Aorta (tissue), 5 donors: ENCODE measurements at regions not wholly inside any gene's neighbourhood (a gene's known extent, or its start where the extent isn't known, plus 50 kb on each side); places are given as distances from the start of the nearest gene placed in this dataset.

ENCODE experiments used
- ATAC-seq: fragments of 200-7000 bp; cut with Tn5 transposase; one replicate; pipeline ENCODE4 v1.9.1; 2022; ENCODE audit warnings: moderate library complexity; ENCODE audit not compliant: low FRiP score
- DNase-seq, 2 donors: peaks; one replicate each; pipeline ENCODE4 v3.0.0-alpha.2; 2020
- H3K27ac ChIP-seq, 2 donors: one replicate each; pipeline ENCODE4 v1.5.1; 2013; ENCODE audit warnings: low read length in 2 of 2, mild to moderate bottlenecking in 2 of 2, moderate library complexity in 2 of 2, control low read depth in 1 of 2, inconsistent platforms in 1 of 2, low read depth in 1 of 2
- H3K27me3 ChIP-seq, 2 donors: one replicate each; pipeline ENCODE4 v1.6.1; 2013; ENCODE audit warnings: control low read depth in 1 of 2, low read length in 1 of 2, mild to moderate bottlenecking in 1 of 2, moderate library complexity in 1 of 2; ENCODE audit not compliant: insufficient read depth in 2 of 2, control insufficient read depth in 1 of 2
- H3K36me3 ChIP-seq, 2 donors: one replicate each; pipeline ENCODE4 v1.6.1; 2013; ENCODE audit warnings: control low read depth in 1 of 2, low read length in 1 of 2, mild to moderate bottlenecking in 1 of 2; ENCODE audit not compliant: insufficient read depth in 2 of 2, control insufficient read depth in 1 of 2
- H3K4me1 ChIP-seq, 2 donors: one replicate each; pipeline ENCODE4 v1.6.1; 2013; ENCODE audit warnings: low read length in 2 of 2, control low read depth in 1 of 2, mild to moderate bottlenecking in 1 of 2, moderate library complexity in 1 of 2; ENCODE audit not compliant: insufficient read depth in 2 of 2, control insufficient read depth in 1 of 2
- H3K4me3 ChIP-seq, 2 donors: one replicate each; pipeline ENCODE4 v1.5.1; 2013; ENCODE audit warnings: low read length in 2 of 2, control low read depth in 1 of 2, mild to moderate bottlenecking in 1 of 2
- H3K9me3 ChIP-seq: one replicate; pipeline ENCODE4 v1.6.1; 2013; ENCODE audit warnings: mild to moderate bottlenecking, low read length; ENCODE audit not compliant: control insufficient read depth
- WGBS, 2 donors: extraction: QIAGEN DNeasy Blood & Tissue Kit; methylation state at CpG; one replicate each; pipeline ENCODE4 v1.1.7; 2013; 5-methylcytosine and 5-hydroxymethylcytosine counted together
- intact Hi-C, 2 donors: fragments of 100-400 bp; cut with DNase I; formaldehyde crosslinking; loops; one replicate each; pipeline versions ENCODE4 v1.14.2 to v1.15.0; 2022
- donor health status: healthy with polysubstance abuse.
- donor health status: Bipolar disorder and iron deficiency.
- donor health status: DM: no; HTN: no; CAD: no.
- donor health status: DM: no; HTN: no; CAD: no.
- donor health status: DM: yes; HTN: yes; CAD: no.

DNA sequence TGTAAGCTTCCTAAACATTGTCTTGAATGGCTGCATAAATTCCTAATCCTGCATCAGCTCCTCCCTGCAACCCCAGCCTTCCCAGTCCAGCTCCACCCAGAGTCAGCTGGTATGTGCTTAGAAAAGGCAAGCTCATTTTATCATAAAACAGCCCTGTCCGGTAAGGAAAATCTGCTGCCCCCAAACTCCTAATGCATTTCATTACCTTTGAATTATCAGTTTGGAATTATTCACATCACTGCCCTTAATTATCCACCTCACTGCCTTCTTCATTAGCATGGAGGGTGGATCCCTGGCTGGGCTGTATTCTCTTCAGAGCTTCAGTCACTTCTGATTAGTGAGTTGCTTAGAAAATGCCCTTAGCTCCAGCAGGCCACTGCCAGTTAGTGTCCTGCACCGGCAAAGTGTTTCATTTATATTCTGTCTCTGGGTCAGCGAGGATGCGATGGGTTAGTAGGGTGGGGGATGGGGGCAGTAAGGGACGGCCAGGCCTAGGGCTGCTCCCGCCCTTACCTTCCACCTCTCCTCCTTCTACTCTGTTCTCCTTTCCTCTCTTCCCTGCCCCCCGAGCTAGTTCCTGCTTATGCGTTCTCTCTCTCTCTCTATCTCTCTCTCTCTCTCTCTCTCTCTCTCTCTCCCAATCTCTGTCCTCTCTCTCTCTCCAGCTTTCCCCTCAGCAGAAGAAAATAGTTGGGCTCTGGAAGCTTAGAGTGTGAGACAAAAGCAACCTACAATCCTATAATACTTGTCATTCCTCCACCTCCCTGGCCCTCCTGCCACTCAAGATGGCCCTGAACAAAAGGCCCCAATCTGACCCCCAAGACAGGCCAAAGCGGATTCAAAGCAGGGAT lies 174.8 kb upstream of the KLF3 start:
- H3K4me3 ChIP-seq = no peak overlapping the region
- H3K27me3 ChIP-seq = peaks cover 0 to 1% of the 10 kb centered on the region in 2 donors
- no peaks in the 10 kb centered on the region for H3K9me3 ChIP-seq
- 74 to 82% methylated on average over 9 of the region's 9 CpGs for WGBS, 2 donors
- ATAC-seq (no peak), DNase-seq (no peak)
- no peak overlapping the region for H3K27ac ChIP-seq
- H3K36me3 ChIP-seq = no peaks in the 10 kb centered on the region
- intact Hi-C loops = no loop called here
- H3K4me1 ChIP-seq = no peaks in the 10 kb centered on the region

DNA sequence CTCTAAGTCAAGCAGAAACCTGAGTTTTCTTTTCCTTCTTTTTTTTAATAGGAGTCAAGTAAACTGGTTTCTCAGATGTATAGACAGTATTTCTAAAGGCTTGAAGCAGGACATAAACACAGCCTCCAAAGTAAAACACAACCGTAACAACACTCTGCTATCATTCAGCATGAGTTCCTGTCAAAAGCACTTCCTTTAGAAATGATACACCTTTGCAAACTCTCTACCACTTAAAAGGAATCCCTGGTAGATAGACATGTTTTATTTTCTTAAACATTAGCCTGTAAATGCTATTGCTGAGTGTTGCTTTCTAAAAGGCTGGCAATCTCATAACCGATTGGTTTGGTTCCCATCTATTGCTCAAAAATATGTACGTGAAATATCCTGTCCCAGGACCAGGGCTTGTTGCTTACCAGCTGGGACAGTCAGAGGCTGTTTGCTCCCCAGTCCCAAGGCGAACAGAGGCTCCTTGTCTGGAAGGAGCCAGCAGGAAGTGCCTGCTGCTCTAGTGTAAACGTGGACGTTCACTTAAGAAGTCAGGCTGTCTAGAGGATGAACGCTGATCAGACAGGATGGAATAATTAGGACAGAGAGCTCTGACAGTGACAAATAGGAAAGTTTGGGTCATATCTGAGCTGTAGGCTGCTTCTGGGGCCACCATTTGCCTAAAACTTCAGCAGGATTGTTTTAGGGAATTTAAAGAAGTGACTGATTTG lies 173.9 kb upstream of the KLF3 start:
- 52 to 58% methylated on average over 7 of the region's 7 CpGs for WGBS, 2 donors
- Histone ChIP-seq H3K9me3 (no peaks in the 10 kb centered on the region), H3K36me3 (no peaks in the 10 kb centered on the region), H3K4me1 (no peaks in the 10 kb centered on the region), H3K27me3 (peaks cover 0 to 1% of the 10 kb centered on the region in 2 donors), H3K4me3 (no peak overlapping the region), H3K27ac (no peak overlapping the region)
- intact Hi-C loops = no loop called here
- DNase-seq = no peak
- ATAC-seq = no peak

DNA sequence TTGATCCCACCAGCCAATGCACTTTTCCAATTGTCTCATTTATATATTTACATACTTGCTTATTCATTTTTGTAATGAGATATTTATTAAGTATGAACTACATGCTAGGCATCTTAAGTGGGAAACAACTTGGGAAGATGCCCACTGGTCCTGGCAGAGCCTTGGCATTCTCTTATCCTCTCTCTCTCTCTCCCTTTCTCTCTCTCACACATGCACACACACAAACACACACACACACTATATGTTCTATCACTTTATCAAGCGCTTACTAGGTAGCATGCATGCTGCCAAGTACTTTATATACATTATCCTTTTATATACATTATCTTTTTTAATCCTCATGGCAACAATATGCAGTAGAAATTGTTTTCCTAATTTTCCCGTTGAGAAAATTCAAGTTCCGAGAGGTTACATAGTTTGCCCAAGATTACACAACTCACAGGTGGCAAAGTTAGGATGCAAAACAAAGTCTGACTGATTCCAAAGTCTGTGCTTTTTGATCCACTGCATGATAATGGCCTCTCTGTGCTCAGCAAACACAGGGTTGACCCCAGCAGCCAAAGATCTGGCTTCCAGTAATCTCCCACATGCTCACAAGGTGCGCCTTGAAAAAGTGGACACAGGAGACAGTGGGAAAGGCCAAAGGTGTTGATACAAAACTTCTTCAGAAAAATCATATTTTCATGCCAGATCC lies 173.1 kb upstream of the KLF3 start:
- Histone ChIP-seq H3K27ac (no peak overlapping the region), H3K27me3 (peaks cover 0 to 1% of the 10 kb centered on the region in 2 donors), H3K36me3 (no peaks in the 10 kb centered on the region), H3K4me1 (no peaks in the 10 kb centered on the region), H3K4me3 (no peak overlapping the region), H3K9me3 (no peaks in the 10 kb centered on the region)
- ATAC-seq = no peak
- DNase-seq = no peak
- intact Hi-C loops = no loop called here
- WGBS, 2 donors = 86 to 91% methylated on average over 4 of the region's 4 CpGs

DNA sequence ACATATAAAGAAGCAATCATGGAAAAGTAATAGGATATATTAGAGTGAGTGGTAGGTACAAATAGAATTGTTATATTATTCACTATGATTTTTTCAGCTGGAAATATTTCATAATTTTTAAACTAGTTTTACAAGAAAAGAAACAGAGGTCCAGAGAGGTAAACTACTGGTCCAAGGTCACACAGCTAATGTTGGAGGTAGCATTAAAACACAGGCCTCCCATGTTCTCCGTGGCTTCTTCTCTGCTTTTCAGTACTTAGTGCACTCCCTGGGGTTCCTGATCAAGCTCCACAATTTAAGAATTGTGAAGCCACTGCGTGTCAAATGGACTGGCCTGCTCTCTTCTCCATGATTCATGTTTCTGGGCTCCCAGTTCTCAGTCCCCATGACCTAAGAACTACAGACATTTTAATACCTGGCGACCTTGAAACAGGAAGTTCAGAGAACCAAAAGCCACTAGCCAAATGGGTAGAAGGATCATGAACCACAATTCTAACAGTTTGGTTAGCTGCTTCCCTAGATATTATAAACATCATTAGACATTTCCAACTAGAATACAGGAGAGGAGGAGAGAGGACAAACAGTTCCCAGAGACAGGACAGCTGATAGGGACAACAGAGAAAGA lies 172.0 kb upstream of the KLF3 start:
- Histone ChIP-seq H3K9me3 (no peaks in the 10 kb centered on the region), H3K4me1 (no peaks in the 10 kb centered on the region), H3K27me3 (no peaks in the 10 kb centered on the region), H3K4me3 (no peak overlapping the region), H3K36me3 (no peaks in the 10 kb centered on the region), H3K27ac (no peak overlapping the region)
- intact Hi-C loops = no loop called here
- DNase-seq (no peak), ATAC-seq (no peak)
- WGBS, 2 donors = 91 to 92% methylated on average over 3 of the region's 3 CpGs

DNA sequence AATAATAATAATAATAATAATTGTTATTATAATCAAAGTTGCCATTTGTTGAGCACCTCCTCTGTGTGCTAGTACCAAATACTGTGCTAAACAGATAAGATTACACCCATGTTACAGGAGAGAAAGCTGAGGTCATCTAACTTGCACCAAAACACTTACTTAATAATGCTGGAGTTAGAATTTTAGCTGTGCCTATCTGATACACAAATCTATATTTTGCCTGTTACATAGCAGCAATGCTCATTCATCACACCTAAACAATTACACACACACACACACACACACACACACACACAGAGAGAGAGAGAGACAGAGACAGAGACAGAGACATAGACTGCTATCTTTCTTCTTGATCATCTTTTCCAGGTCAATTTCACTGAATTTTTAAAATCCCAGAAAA lies 170.9 kb upstream of the KLF3 start:
- no peaks in the 10 kb centered on the region for H3K9me3 ChIP-seq
- DNase-seq = no peak
- no peaks in the 10 kb centered on the region for H3K27me3 ChIP-seq
- intact Hi-C loops = no loop called here
- no peak overlapping the region for H3K4me3 ChIP-seq
- H3K27ac ChIP-seq = no peak overlapping the region
- no peaks in the 10 kb centered on the region for H3K36me3 ChIP-seq
- H3K4me1 ChIP-seq = no peaks in the 10 kb centered on the region
- ATAC-seq = no peak

DNA sequence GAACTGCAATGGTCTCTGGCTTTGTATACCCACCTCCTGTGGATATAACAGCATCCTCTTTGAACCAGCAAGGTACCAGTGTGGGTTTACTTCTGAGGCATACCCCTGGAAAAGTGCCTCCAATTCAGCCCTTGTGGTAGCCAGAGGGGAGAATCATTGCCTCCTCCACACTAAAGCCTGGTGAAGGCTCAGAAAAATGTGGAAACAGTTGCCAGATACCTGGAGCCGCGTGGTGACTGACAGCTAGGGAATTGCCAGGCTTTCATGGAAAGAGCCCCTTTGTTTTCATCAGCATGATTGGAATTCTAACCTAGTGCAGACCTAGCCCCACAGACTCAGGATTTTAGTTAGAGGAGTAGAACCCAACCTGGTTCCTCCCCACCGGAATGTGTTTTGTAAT lies 168.6 kb upstream of the KLF3 start:
- Histone ChIP-seq H3K27me3 (no peaks in the 10 kb centered on the region), H3K4me3 (no peak overlapping the region), H3K9me3 (no peaks in the 10 kb centered on the region), H3K36me3 (no peaks in the 10 kb centered on the region), H3K4me1 (no peaks in the 10 kb centered on the region), H3K27ac (no peak overlapping the region)
- intact Hi-C loops = no loop called here
- ATAC-seq = no peak
- WGBS, 2 donors = 65 to 83% methylated on average over 3 of the region's 3 CpGs
- DNase-seq = no peak

DNA sequence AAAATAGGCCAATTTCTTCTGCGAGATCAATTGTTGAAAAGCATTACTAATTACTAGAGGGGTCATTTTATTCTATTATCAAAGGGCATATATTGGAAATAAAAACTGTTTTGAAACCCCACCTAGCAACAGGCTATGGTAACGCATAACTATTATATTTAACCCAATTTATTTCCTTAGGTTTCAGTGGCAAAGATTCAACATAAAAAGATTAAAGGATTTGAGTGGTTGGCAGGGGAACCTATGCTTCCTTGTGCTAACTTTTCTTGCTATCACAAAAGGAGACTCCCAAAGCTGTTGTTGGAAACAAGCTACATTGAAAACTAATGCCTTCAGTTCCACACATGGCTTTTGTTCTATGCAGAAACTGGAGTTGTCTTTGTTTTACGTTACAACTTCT lies 166.9 kb upstream of the KLF3 start:
- no peaks in the 10 kb centered on the region for H3K4me1 ChIP-seq
- WGBS, 2 donors = 91 to 92% methylated on average over 3 of the region's 3 CpGs
- no peaks in the 10 kb centered on the region for H3K27me3 ChIP-seq
- no peaks in the 10 kb centered on the region for H3K9me3 ChIP-seq
- ATAC-seq = no peak
- H3K4me3 ChIP-seq = no peak overlapping the region
- no peaks in the 10 kb centered on the region for H3K36me3 ChIP-seq
- no peak overlapping the region for H3K27ac ChIP-seq
- DNase-seq = no peak
- intact Hi-C loops = no loop called here

DNA sequence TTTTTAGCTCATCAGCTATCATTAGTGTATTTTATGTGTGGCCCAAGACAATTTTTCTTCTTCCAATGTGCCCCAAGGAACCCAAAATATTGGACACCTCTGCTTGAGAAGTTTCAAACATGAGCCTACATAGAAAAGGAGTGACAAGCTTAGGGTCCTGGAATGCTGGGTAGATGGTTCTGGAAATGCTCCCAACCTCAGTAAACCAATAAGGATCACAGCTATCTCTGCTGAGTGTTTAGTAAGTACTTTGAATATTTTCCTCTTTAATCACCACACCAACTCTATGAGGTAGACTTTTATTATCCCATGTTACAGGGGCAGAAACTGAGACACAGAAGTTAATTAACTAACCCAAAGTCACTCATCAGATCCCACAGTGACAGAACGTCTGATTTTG lies 164.9 kb upstream of the KLF3 start:
- ATAC-seq = no peak
- Histone ChIP-seq H3K4me1 (no peaks in the 10 kb centered on the region), H3K36me3 (no peaks in the 10 kb centered on the region), H3K27me3 (no peaks in the 10 kb centered on the region), H3K9me3 (no peaks in the 10 kb centered on the region), H3K27ac (no peak overlapping the region), H3K4me3 (no peak overlapping the region)
- WGBS, 2 donors = 78 to 81% methylated on average over 1 of the region's 1 CpG
- DNase-seq = no peak
- intact Hi-C loops = loop anchor here in 1 of 2 donors (2.0 kb wide), 1 partner anchor 64 kb away; no protein-coding TSS in a partner anchor
